HEK293 (cell line): ENCODE measurements at regions not wholly inside any gene's neighbourhood (a gene's known extent, or its start where the extent isn't known, plus 50 kb on each side); places are given as distances from the start of the nearest gene placed in this dataset.

Experiments
- CTCF ChIA-PET: fragments of 350-600 bp; formaldehyde crosslinking; extraction: SDS; loops from one replicate; lab custom pipeline; 2021; ENCODE audit warnings: antibody characterized with exemption; lab: Yijun Ruan, JAX
- POLR2A ChIA-PET: fragments of 300-600 bp; formaldehyde crosslinking; extraction: SDS; loops from one replicate; lab custom pipeline; 2020; ENCODE audit warnings: antibody characterized with exemption, inconsistent platforms; lab: Yijun Ruan, JAX
- H3K27ac ChIP-seq: fragments of 200-500 bp; sonication (Bioruptor generic); 2 replicates; pipeline ENCODE4 v1.5.1; 2014; ENCODE audit warnings: low read depth, low read length, control low read depth, inconsistent platforms; ENCODE audit errors: extremely low read depth
- H3K36me3 ChIP-seq, 2 experiments: fragments of 200-500 bp in 1 of 2; sonication (Bioruptor generic) in 1 of 2; 1 replicate in 1 of 2; 2 replicates in 1 of 2; pipeline ENCODE4 v1.5.1; 2014 to 2017; ENCODE audit warnings: inconsistent platforms in 2 of 2, low read length in 2 of 2; ENCODE audit not compliant: control insufficient read depth in 2 of 2, insufficient read depth in 1 of 2
- H3K4me1 ChIP-seq: fragments of 200-500 bp; sonication (Bioruptor generic); 2 replicates; pipeline ENCODE4 v1.5.1; 2014; ENCODE audit warnings: mild to moderate bottlenecking, low read length, inconsistent platforms; ENCODE audit not compliant: control insufficient read depth, insufficient read depth
- H3K4me3 ChIP-seq: 2 replicates; pipeline ENCODE4 v1.5.1; 2011; ENCODE audit warnings: low read depth, mild to moderate bottlenecking, control low read depth, low read length, moderate library complexity
- H3K9me3 ChIP-seq: fragments of 200-500 bp; sonication (Bioruptor generic); 2 replicates; pipeline ENCODE4 v1.5.1; 2014; ENCODE audit warnings: low read depth, low read length, inconsistent platforms; ENCODE audit not compliant: control insufficient read depth, insufficient read depth
- EGR2 ChIP-seq: fragments of 450-650 bp; formaldehyde crosslinking; IDR thresholded peaks from 2 replicates; pipeline ENCODE4 v1.5.1; 2016; ENCODE audit warnings: low read depth, missing biosample characterization, missing genetic modification characterization
- MEIS1 ChIP-seq: sonication (generic); formaldehyde crosslinking; IDR thresholded peaks from 2 replicates; pipeline ENCODE4 v1.8.1; 2022; ENCODE audit warnings: missing genetic modification reagents, mild to moderate bottlenecking, borderline replicate concordance
- MZF1 ChIP-seq: fragments of 450-650 bp; formaldehyde crosslinking; IDR thresholded peaks from 2 replicates; pipeline ENCODE4 v1.5.1; 2017; ENCODE audit warnings: missing biosample characterization, missing genetic modification characterization, borderline replicate concordance
- REST ChIP-seq: fragments of 450-650 bp; formaldehyde crosslinking; IDR thresholded peaks from 2 replicates; pipeline ENCODE4 v1.5.1; 2016; ENCODE audit warnings: missing biosample characterization, missing genetic modification characterization
- SP7 ChIP-seq: fragments of 450-650 bp; formaldehyde crosslinking; IDR thresholded peaks from 2 replicates; pipeline ENCODE4 v1.5.1; 2016; ENCODE audit warnings: missing biosample characterization, missing genetic modification characterization
- YY2 ChIP-seq: fragments of 450-650 bp; formaldehyde crosslinking; IDR thresholded peaks from 2 replicates; pipeline ENCODE4 v1.5.1; 2016; ENCODE audit warnings: missing biosample characterization, missing genetic modification characterization
- ZBTB20 ChIP-seq: fragments of 450-650 bp; formaldehyde crosslinking; IDR thresholded peaks from 2 replicates; pipeline ENCODE4 v1.5.1; 2016; ENCODE audit warnings: missing biosample characterization, missing genetic modification characterization
- ZBTB7A ChIP-seq: fragments of 450-650 bp; formaldehyde crosslinking; IDR thresholded peaks from 2 replicates; pipeline ENCODE4 v1.5.1; 2016; ENCODE audit warnings: low read depth, missing biosample characterization, missing genetic modification characterization
- ZNF133 ChIP-seq: fragments of 450-650 bp; formaldehyde crosslinking; IDR thresholded peaks from 2 replicates; pipeline ENCODE4 v1.5.1; 2016; ENCODE audit warnings: missing biosample characterization, missing genetic modification characterization
- ZNF146 ChIP-seq: fragments of 450-650 bp; formaldehyde crosslinking; IDR thresholded peaks from 2 replicates; pipeline ENCODE4 v1.5.1; 2016; ENCODE audit warnings: missing biosample characterization, missing genetic modification characterization
- ZNF202 ChIP-seq: fragments of 450-650 bp; formaldehyde crosslinking; IDR thresholded peaks from 2 replicates; pipeline ENCODE4 v1.5.1; 2016; ENCODE audit warnings: missing biosample characterization, missing genetic modification characterization, borderline replicate concordance
- ZNF221 ChIP-seq: fragments of 450-650 bp; formaldehyde crosslinking; IDR thresholded peaks from 2 replicates; pipeline ENCODE4 v1.5.1; 2017; ENCODE audit warnings: missing biosample characterization, missing genetic modification characterization, borderline replicate concordance
- ZNF302 ChIP-seq: fragments of 450-650 bp; formaldehyde crosslinking; IDR thresholded peaks from 2 replicates; pipeline ENCODE4 v1.5.1; 2016; ENCODE audit warnings: missing biosample characterization, missing genetic modification characterization, low read depth
- ZNF394 ChIP-seq: fragments of 450-650 bp; formaldehyde crosslinking; IDR thresholded peaks from 2 replicates; pipeline ENCODE4 v1.5.1; 2016; ENCODE audit warnings: missing biosample characterization, missing genetic modification characterization, mild to moderate bottlenecking, moderate library complexity, borderline replicate concordance
- ZNF449 ChIP-seq: fragments of 450-650 bp; formaldehyde crosslinking; IDR thresholded peaks from 2 replicates; pipeline ENCODE4 v1.5.1; 2017; ENCODE audit warnings: missing biosample characterization, mild to moderate bottlenecking, missing genetic modification characterization, moderate library complexity
- ZNF521 ChIP-seq: fragments of 450-650 bp; formaldehyde crosslinking; IDR thresholded peaks from 2 replicates; pipeline ENCODE4 v1.5.1; 2017; ENCODE audit warnings: missing biosample characterization, mild to moderate bottlenecking, missing genetic modification characterization
- ZNF596 ChIP-seq: fragments of 450-650 bp; IDR thresholded peaks from 2 replicates; pipeline ENCODE4 v1.5.0; 2018; ENCODE audit warnings: missing biosample characterization, mild to moderate bottlenecking, missing genetic modification characterization, moderate library complexity
- ZNF639 ChIP-seq: fragments of 450-650 bp; formaldehyde crosslinking; IDR thresholded peaks from 2 replicates; pipeline ENCODE4 v1.5.1; 2016; ENCODE audit warnings: missing biosample characterization, missing genetic modification characterization
- TF ChIP-seq, protein P1 (sequence below): fragments of 450-650 bp; formaldehyde crosslinking; IDR thresholded peaks from 2 replicates; pipeline ENCODE4 v1.5.1; 2017; ENCODE audit warnings: missing biosample characterization, missing genetic modification characterization

- TF ChIP-seq ZNF639 (no peak), ZNF394 (tag by site-specific recombination) (no peak)
Observed at GRCh38 chr3:28846971-28847478, 433.8 kb upstream of the RBMS3 start (continued).

- Histone ChIP-seq H3K4me3 (no peak overlapping the region), H3K36me3 (no peaks in the 10 kb centered on the region), H3K4me1 (no peaks in the 10 kb centered on the region), H3K27ac (no peak overlapping the region), H3K9me3 (no peaks in the 10 kb centered on the region)
- TF ChIP-seq REST (no peak), MEIS1 (CRISPR knock-in tag) (no peak), SP7 (tag by site-specific recombination) (no peak), ZNF133 (tag by site-specific recombination) (no peak), ZNF221 (tag by site-specific recombination) (no peak), ZNF302 (tag by site-specific recombination) (no peak), EGR2 (tag by site-specific recombination) (no peak), ZBTB20 (tag by site-specific recombination) (no peak), ZNF521 (tag by site-specific recombination) (no peak), YY2 (tag by site-specific recombination) (no peak), ZBTB7A (tag by site-specific recombination) (no peak), ZNF202 (tag by site-specific recombination) (no peak), MZF1 (tag by site-specific recombination) (no peak), ZNF449 (tag by site-specific recombination) (no peak), ZNF146 (tag by site-specific recombination) (no peak), ZNF596 (tag by site-specific recombination) (no peak)
- TF ChIP-seq, protein P1, sequence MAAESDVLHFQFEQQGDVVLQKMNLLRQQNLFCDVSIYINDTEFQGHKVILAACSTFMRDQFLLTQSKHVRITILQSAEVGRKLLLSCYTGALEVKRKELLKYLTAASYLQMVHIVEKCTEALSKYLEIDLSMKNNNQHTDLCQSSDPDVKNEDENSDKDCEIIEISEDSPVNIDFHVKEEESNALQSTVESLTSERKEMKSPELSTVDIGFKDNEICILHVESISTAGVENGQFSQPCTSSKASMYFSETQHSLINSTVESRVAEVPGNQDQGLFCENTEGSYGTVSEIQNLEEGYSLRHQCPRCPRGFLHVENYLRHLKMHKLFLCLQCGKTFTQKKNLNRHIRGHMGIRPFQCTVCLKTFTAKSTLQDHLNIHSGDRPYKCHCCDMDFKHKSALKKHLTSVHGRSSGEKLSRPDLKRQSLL: no peak
- POLR2A ChIA-PET: no interaction called here
- CTCF ChIA-PET: no interaction called here
Observed at GRCh38 chr3:28847736-28848135, 433.1 kb upstream of the RBMS3 start.
